ENCODE measurements at regions not wholly inside any gene's neighbourhood (a gene's known extent, or its start where the extent isn't known, plus 50 kb on each side); places are given as distances from the start of the nearest gene placed in this dataset.

DNA sequence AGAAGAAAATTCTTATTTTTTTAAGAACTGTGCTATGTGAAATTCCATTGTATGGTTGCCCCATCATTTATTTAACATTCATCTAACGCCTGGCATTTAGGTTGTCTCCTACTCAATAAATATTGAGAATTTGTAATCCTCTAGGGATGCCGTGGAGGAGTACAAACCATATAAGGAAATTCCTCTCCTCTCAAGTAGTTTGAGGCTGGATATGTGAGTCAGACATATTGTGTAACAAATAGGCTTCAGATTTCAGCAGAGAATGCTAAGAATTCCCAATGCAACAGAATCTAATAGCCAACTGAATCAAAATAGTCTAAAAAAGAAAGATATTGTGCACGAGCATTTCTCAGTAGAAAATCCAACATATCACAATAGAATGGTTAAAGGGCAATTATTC lies 174.7 kb downstream of the OTOR start:
- H3K4me1 Mint-ChIP-seq (ENCODE audit: unreplicated experiment) = peaks cover 25% of the 10 kb centered on the region
- no peak overlapping the region for H3K4me3 Mint-ChIP-seq (ENCODE audit: unreplicated experiment)
- peak overlapping the region; percentile 50 for H3K27ac Mint-ChIP-seq (ENCODE audit: unreplicated experiment)
- peaks cover 8% of the 10 kb centered on the region for H3K9me3 Mint-ChIP-seq (ENCODE audit: unreplicated experiment)
- no peak for DNase-seq (ENCODE audit: extremely low spot score, unreplicated experiment)
- H3K36me3 Mint-ChIP-seq (ENCODE audit: unreplicated experiment) = no peaks in the 10 kb centered on the region
- TF ChIP-seq, protein P1, sequence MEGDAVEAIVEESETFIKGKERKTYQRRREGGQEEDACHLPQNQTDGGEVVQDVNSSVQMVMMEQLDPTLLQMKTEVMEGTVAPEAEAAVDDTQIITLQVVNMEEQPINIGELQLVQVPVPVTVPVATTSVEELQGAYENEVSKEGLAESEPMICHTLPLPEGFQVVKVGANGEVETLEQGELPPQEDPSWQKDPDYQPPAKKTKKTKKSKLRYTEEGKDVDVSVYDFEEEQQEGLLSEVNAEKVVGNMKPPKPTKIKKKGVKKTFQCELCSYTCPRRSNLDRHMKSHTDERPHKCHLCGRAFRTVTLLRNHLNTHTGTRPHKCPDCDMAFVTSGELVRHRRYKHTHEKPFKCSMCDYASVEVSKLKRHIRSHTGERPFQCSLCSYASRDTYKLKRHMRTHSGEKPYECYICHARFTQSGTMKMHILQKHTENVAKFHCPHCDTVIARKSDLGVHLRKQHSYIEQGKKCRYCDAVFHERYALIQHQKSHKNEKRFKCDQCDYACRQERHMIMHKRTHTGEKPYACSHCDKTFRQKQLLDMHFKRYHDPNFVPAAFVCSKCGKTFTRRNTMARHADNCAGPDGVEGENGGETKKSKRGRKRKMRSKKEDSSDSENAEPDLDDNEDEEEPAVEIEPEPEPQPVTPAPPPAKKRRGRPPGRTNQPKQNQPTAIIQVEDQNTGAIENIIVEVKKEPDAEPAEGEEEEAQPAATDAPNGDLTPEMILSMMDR (IDR thresholded peaks at IDR 0.05) = no peak
- peaks cover 10% of the 10 kb centered on the region for H3K27me3 Mint-ChIP-seq (ENCODE audit: unreplicated experiment)

DNA sequence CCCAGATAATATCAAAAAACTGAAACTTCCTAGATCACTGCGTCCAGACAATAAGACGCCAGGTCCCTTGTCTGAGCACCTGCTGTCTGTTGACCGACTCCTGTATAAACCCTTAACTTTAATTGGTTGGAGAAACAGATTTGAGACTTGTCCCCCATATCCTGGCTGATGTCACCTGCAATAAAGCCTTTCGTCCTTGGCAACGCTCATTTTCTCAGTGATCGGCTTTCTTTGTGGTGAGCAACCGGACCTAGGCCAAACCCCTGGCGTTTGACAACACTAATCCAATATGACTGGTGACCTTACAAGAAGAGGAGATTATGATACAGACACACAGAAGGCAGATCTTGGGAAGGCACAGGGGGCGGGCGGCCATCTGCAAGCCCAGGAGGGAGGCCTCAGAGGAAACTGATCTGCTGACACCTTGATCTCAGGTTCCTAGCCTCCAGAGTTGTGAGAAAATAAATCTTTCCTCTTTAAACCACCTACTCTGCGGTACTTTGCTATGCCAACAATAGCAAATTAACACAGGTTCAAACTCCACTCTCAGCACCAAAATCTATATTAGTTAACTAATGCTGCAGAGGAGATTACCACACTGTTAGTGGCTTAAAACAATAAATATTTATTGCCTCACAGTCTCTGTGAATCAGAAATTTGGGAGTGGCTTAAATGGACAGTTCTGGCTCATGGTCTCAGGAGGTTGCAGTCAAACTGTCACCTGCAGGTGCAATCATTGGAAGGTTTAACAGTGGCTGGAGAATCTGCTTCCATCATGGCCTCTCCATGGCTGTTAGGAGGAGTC lies 178.7 kb downstream of the OTOR start:
- no peaks in the 10 kb centered on the region for H3K36me3 Mint-ChIP-seq (ENCODE audit: unreplicated experiment)
- H3K4me1 Mint-ChIP-seq (ENCODE audit: unreplicated experiment) = peaks cover 22% of the 10 kb centered on the region
- H3K27me3 Mint-ChIP-seq (ENCODE audit: unreplicated experiment) = peaks cover 6% of the 10 kb centered on the region
- no peak overlapping the region for H3K27ac Mint-ChIP-seq (ENCODE audit: unreplicated experiment)
- no peak overlapping the region for H3K4me3 Mint-ChIP-seq (ENCODE audit: unreplicated experiment)
- DNase-seq (ENCODE audit: extremely low spot score, unreplicated experiment) = no peak
- H3K9me3 Mint-ChIP-seq (ENCODE audit: unreplicated experiment) = peaks cover 2% of the 10 kb centered on the region
- TF ChIP-seq, protein P1 (IDR thresholded peaks at IDR 0.05) = no peak

DNA sequence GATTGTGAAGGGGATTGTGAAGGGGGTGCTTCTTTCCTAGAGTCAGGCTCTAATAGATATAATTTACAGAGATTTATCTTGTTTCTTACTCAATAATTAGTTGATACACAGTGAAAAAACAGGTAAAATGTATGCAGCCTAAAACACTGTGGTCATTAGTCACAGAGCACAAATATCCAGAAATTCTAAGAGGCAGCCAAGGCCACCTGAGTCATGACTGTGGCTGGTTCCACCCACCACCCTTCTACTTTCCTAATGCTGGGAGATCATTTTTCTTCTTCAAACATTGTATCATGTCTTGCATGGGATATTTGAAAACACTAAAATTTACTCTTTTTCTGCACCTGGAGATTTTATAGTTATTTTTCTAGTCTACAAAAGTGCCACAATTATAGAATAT lies 181.6 kb downstream of the OTOR start:
- peaks cover 7% of the 10 kb centered on the region for H3K9me3 Mint-ChIP-seq (ENCODE audit: unreplicated experiment)
- TF ChIP-seq, protein P1 (IDR thresholded peaks at IDR 0.05) = no peak

DNA sequence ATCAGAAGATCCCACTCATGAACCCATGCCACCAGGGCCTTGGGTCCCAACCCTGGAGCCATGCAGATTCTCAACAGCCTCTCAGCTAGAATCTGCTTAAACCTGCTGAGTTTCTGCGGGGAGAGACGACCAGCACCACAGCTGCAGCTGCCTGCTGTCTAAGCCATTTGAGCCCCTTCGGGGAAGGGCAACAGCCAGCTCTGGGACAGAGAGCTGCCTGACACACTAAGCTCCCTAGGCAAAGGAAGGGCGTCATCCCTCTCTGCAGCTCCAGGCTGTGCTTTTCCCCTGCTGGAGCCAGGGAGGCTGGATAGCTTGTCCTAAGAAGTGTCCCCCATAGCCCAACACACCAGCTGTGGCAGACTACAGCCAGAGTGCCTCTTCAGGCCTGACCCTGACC lies 182.5 kb downstream of the OTOR start:
- Mint-ChIP-seq H3K27ac (ENCODE audit: unreplicated experiment) (no peak overlapping the region), H3K4me1 (ENCODE audit: unreplicated experiment) (no peaks in the 10 kb centered on the region), H3K9me3 (ENCODE audit: unreplicated experiment) (peaks cover 10% of the 10 kb centered on the region), H3K36me3 (ENCODE audit: unreplicated experiment) (no peaks in the 10 kb centered on the region), H3K27me3 (ENCODE audit: unreplicated experiment) (peaks cover 43% of the 10 kb centered on the region), H3K4me3 (ENCODE audit: unreplicated experiment) (no peak overlapping the region)
- TF ChIP-seq, protein P1 (IDR thresholded peaks at IDR 0.05) = no peak
- no peak for DNase-seq (ENCODE audit: extremely low spot score, unreplicated experiment)

More for the DNA sequence above, 181.6 kb downstream of the OTOR start:
- no peak overlapping the region for H3K4me3 Mint-ChIP-seq (ENCODE audit: unreplicated experiment)
- H3K4me1 Mint-ChIP-seq (ENCODE audit: unreplicated experiment) = no peaks in the 10 kb centered on the region
- no peak for DNase-seq (ENCODE audit: extremely low spot score, unreplicated experiment)
- no peak overlapping the region for H3K27ac Mint-ChIP-seq (ENCODE audit: unreplicated experiment)
- H3K27me3 Mint-ChIP-seq (ENCODE audit: unreplicated experiment) = peaks cover 35% of the 10 kb centered on the region
- no peaks in the 10 kb centered on the region for H3K36me3 Mint-ChIP-seq (ENCODE audit: unreplicated experiment)

DNA sequence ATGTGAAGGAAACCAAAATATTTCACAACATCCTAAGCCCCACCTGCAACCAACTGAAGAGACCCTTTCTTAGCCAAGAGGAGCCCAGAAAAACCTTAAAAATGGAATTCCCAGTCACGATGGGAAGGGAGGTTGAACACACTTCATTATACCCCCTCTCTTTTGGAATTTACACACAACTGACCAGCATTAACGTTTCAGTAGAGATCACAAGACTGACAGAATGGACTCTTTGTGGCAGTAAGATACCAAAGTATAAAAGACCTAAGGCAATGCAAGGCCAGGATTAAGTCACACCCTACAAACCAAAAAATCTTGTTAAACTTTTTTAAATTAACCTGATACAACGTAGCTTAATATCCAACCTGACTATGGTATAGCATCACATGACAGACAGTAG lies 190.9 kb downstream of the OTOR start:
- Mint-ChIP-seq H3K4me1 (ENCODE audit: unreplicated experiment) (no peaks in the 10 kb centered on the region), H3K9me3 (ENCODE audit: unreplicated experiment) (peaks cover 4% of the 10 kb centered on the region), H3K27ac (ENCODE audit: unreplicated experiment) (no peak overlapping the region), H3K27me3 (ENCODE audit: unreplicated experiment) (peaks cover 33% of the 10 kb centered on the region), H3K4me3 (ENCODE audit: unreplicated experiment) (no peak overlapping the region), H3K36me3 (ENCODE audit: unreplicated experiment) (no peaks in the 10 kb centered on the region)
- TF ChIP-seq, protein P1 (IDR thresholded peaks at IDR 0.05) = no peak
- no peak for DNase-seq (ENCODE audit: extremely low spot score, unreplicated experiment)
